NCI-H1092 (cell line): ENCODE measurements at regions not wholly inside any gene's neighbourhood (a gene's known extent, or its start where the extent isn't known, plus 50 kb on each side); places are given as distances from the start of the nearest gene placed in this dataset.

Experiments used
- DNase-seq: peaks from one replicate; lab custom pipeline; 2025; lab: John Stamatoyannopoulos, UW

- DNase-seq = no peak
Measured at GRCh38 chr5:4228708-4229107, 633.1 kb downstream of the IRX1 start.

DNA sequence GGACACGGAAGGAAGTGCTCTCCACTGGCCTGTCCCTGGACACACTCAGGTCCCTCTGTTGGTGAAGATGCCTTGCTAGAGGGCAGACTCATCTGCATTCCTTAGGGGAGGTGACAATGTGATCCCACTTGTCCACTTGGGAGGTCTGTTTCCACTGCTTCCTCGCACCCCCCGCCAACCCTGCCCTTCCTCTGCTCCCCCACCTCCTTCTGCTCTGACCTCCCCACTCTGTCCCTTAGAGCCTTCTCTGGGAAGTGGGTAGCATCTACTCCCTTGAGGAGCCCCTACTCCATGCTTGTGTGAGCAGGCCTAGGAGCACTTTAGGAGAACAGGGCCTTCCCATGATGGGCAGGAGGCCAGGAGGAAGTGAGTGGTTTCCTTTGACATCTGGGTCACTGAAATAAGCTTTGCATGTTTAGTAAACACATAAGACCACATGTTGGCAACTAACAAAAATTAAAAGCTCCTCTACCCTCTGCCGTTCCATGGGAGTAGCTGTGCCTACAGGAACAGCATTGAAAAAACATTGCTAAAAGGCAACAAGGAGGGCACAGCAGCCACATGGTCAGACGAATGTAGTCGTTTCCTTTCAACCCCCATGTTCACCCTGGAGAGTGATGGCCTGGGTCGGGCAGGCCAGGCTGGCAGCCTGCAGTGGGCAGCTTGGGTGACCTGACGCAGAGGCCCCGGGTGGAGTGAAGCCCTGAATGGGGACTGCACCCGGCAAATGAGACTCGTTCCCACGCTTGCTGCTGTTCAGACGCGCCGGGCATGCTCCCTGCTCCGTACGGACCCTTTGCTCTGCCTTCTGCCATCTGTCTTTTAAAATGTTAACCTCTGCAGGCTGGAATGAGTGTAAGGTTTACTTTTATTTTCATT is 634.0 kb downstream of the IRX1 start:
- DNase-seq = no peak

DNA sequence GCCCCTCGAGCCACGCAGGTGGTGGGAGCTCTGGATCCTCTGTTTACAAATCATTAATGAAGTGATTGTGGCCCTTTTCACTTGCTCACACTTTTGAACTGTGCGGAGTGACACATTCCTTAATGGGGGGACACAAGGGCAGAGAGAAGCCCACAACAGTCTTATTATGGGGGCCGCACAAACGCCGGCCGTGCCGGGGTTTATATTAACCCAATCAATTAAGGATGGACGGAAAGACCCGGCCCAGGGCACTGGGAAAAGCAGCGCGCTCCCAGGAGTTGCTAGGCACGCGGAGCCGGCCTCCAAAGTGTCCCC is 634.8 kb downstream of the IRX1 start:
- DNase-seq = no peak

- DNase-seq = no peak
Measured at GRCh38 chr5:4230786-4231641, 635.4 kb downstream of the IRX1 start.

- no peak for DNase-seq
Measured at GRCh38 chr5:4232084-4232483, 636.5 kb downstream of the IRX1 start.

GRCh38 chr5:4233671-4234070 is 638.0 kb downstream of the IRX1 start:
- DNase-seq = no peak

- no peak for DNase-seq
Measured at GRCh38 chr5:4243479-4244264, 648.0 kb downstream of the IRX1 start.

GRCh38 chr5:4244306-4244705 is 648.7 kb downstream of the IRX1 start:
- no peak for DNase-seq

DNA sequence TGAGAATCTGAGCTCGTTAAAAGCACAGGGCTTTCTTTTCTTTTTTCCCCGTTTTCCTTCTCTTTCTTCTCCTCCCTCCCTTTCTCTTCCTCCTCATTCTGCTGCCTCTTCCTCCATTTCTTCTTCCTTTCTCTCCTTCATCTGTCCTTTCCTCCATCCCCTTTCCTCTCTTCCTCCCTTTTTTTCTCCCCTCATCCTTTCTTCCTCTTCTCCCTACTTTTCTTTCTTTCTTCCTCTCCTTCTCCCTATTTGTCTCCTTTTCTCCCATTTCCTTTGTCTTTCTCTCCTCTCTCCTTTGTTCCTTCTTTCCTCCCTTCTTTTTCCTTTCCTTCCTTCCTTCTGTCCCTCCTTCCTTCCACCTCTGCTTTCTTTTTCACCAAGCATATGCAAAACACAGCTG is 649.4 kb downstream of the IRX1 start:
- no peak for DNase-seq

DNA sequence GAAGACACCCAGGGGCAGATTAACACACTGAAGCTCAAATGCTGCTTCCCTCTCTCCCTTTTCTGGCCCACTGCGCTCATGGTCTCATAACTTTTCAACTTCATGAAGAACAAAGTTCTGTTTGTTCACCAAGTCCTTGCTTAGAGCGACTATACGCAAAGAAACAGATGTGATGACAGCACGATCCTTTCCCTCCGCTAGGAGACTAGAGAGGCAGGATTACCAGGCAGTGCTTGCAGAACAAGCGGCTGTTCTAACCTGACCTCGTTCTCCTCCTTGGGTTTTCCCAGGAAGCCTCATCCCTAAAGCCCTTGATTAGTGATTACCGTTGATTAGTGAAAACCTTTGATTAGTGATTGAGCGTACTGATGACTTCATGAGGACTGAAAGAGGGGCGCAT is 649.9 kb downstream of the IRX1 start:
- no peak for DNase-seq

DNA sequence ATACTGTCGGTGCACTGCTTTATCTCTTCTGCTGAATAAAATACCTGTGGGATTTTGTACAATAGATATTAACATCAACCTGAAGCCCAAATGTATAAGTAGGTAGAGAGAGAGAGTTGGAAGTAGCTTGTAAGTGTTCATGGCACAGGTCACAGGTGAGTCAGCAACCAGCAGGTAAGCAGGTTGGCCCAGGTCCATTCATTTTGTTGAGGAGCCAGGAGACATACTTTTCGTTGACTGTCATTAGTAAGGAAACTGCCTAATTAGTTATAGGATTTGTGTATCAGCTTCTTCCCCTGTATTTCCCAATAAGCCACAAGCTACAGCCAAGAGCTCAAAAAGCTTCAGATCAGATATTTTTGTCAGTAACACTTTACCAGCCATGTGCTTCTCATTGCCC is 650.8 kb downstream of the IRX1 start:
- no peak for DNase-seq

DNA sequence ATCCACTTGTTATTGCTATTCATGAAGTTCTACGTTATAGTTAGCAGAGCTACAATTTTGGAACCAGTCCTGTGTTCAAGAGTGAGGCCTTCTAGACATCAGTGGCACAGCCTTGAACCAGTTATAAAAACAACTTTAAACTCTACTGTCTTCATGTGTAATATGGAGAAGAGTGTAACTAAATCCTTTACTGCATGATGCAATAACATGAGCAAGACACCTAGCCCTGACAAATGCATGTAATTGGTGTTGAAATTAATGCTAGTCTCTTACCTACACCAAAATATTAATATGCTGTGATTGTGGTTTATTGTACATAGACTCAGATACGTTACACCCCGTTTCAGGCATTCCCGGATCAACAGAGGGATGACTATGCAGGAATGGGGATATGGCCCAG is 654.6 kb downstream of the IRX1 start:
- no peak for DNase-seq

- DNase-seq = no peak
Measured at GRCh38 chr5:4252385-4252784, 656.8 kb downstream of the IRX1 start.

GRCh38 chr5:4254736-4255135 is 659.1 kb downstream of the IRX1 start:
- no peak for DNase-seq

GRCh38 chr5:4255441-4255840 is 659.8 kb downstream of the IRX1 start:
- no peak for DNase-seq

DNA sequence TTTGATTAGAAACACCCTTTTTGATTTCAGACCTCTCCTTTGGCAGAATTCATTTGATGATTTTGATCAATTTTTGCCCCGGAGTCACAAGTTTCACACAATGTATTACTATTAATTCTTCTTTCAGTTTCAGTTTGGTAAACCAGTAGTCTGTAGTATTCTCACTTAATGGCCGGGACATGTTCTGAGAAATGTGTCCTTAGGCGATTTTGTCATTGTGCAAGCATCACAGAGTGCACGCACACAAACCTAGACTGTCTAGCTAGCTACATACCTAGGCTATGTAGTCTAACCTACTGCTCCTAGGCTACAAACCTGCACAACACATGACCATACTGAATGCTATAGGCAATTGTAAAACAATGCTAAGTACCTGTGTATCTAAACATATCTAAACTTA is 662.5 kb downstream of the IRX1 start:
- DNase-seq = no peak

DNA sequence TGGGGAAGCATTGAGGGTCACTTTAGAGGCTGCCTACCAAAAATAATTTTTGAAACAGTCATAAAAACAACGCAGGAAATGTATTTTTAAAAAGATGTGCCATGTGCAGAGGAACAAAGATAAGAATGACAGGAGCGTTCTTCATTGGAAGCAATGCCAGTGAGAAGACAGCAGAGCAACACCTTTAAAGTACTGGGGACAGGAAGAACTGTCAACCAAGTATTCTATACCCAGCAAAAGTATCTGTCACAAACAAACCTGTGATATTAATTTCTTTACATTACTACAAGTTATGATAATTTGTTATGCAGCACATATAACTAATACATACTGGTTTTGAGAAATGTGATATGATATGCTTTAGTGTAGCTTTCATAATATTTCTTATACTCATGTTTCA is 675.6 kb downstream of the IRX1 start:
- no peak for DNase-seq

DNA sequence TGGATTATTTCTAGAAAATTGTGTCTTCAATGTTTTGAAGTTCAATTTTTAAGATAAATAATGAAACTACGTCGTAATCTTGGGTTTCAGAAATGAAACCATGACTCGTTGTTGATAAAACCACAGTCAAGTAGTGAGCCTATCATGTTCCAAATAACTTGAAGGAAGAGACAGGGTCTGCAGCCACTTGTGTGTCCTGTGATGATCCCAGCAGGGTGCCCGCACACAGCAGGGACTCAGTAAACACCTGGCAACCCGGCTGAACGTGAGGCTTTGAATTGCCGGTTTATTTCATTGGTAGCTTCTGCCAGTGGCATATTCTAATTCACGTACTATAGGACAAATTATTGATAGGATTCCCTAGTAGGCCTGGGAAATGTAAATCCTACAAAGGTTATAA is 679.6 kb downstream of the IRX1 start:
- DNase-seq = no peak

DNA sequence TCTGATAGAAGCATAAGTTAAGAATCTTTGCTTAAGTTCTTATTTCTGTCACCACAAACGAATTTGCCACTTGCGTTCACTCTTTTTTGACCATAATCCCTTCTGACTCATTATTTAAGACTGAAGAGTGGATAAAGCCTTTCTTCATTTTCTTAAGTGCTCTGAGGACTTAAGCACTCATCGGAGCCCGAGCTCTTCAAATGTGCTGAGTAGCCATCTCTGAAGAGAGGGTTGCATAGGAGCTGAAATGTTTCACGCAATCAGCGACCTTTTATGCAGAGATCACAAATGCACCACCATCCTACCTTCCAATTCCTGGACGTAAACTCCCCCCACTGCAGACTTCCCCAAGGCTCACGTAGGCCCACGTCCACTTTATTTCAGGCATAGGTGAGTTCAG is 699.2 kb downstream of the IRX1 start:
- no peak for DNase-seq

GRCh38 chr5:4295663-4296339 is 700.2 kb downstream of the IRX1 start:
- DNase-seq = no peak

- DNase-seq = no peak
Measured at GRCh38 chr5:4306057-4306456, 710.4 kb downstream of the IRX1 start.

GRCh38 chr5:4309026-4309425 is 713.4 kb downstream of the IRX1 start:
- no peak for DNase-seq
